ENCODE measurements at regions not wholly inside any gene's neighbourhood (a gene's known extent, or its start where the extent isn't known, plus 50 kb on each side); places are given as distances from the start of the nearest gene placed in this dataset.

DNA sequence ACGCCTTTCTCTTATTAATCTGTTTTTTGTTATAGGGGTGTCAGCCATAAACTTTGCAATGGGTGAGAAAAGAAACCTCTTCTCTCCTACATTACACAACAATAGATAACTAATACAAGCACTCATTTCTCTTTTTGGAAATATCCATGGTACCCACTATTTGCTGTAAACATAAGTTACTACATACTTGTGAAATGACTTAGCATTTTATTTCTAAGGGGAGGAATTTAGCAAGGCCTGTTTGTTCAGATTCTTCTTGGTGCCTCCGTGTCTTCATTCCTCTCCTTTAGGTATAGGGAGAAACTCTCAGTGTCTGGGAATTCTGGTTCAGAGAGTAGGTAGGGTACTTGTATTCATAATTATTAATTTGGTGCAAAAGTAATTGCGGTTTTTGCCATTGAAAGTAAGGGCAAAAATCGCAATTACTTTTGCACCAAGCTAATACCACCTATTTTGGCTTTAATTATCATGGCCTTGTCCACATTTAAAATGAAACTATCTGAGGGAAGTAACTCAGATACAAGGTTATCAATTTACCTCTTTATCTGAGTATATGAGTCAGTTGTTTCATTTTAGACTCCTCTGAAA lies 134.8 kb downstream of the MREG start:
- no peak for DNase-seq (ENCODE audit: extremely low spot score)
- ChIA-PET POLR2A (no interaction called here), CTCF (no interaction called here)
- TF ChIP-seq BHLHE40 (IDR thresholded peaks at IDR 0.05; ENCODE audit: borderline replicate concordance) (no peak), ELF4 (IDR thresholded peaks at IDR 0.05) (peak; percentile 53; the same call in 1 of the 2 replicates), SUZ12 (IDR thresholded peaks at IDR 0.05) (no peak), CTBP1 (IDR thresholded peaks at IDR 0.05; ENCODE audit: borderline replicate concordance) (no peak), FOXA1 (IDR thresholded peaks at IDR 0.05) (no peak)
- TF ChIP-seq, protein P1, sequence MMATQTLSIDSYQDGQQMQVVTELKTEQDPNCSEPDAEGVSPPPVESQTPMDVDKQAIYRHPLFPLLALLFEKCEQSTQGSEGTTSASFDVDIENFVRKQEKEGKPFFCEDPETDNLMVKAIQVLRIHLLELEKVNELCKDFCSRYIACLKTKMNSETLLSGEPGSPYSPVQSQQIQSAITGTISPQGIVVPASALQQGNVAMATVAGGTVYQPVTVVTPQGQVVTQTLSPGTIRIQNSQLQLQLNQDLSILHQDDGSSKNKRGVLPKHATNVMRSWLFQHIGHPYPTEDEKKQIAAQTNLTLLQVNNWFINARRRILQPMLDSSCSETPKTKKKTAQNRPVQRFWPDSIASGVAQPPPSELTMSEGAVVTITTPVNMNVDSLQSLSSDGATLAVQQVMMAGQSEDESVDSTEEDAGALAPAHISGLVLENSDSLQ (IDR thresholded peaks at IDR 0.05) = no peak

DNA sequence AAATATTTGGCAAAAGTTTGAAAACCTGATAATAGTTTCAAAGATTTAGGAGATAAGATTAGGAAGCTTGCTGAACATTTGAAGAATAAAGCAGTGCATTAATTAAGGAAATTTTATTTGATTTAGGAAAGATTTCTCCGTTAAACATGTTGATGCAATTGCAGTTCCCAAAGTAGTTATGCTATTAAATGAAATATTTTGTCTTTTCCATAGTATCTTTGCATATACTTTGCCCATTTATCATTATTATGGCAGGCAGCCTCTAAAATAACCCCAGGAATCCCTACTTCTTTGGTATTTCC lies 136.5 kb downstream of the MREG start:
- DNase-seq (ENCODE audit: extremely low spot score) = no peak
- POLR2A ChIA-PET = interaction anchor here (0.6 kb wide), 1 partner anchor 36 kb away, joined by 3 read pairs; no protein-coding TSS in a partner anchor
- TF ChIP-seq, protein P1 (IDR thresholded peaks at IDR 0.05) = no peak
- no peak for TF ChIP-seq SUZ12 (IDR thresholded peaks at IDR 0.05)
- TF ChIP-seq BHLHE40 (IDR thresholded peaks at IDR 0.05; ENCODE audit: borderline replicate concordance) = no peak
- TF ChIP-seq TARDBP (IDR thresholded peaks at IDR 0.05) = no peak
- no peak for TF ChIP-seq HDGF (IDR thresholded peaks at IDR 0.05; ENCODE audit: borderline replicate concordance)
- no peak for TF ChIP-seq CTBP1 (IDR thresholded peaks at IDR 0.05; ENCODE audit: borderline replicate concordance)
- TF ChIP-seq FOXM1 (IDR thresholded peaks at IDR 0.05; ENCODE audit: borderline replicate concordance) = no peak
- no peak for TF ChIP-seq FOXK2 (IDR thresholded peaks at IDR 0.05)
- no peak for TF ChIP-seq LEF1 (IDR thresholded peaks at IDR 0.05; ENCODE audit: borderline replicate concordance)
- no peak for TF ChIP-seq SP1 (IDR thresholded peaks at IDR 0.05)
- TF ChIP-seq NFRKB (IDR thresholded peaks at IDR 0.05) = no peak
- no peak for TF ChIP-seq FOXA1 (IDR thresholded peaks at IDR 0.05)
- no peak for TF ChIP-seq ARNT (IDR thresholded peaks at IDR 0.05)
- no peak for TF ChIP-seq ELF4 (IDR thresholded peaks at IDR 0.05)
- TF ChIP-seq ZNF384 (IDR thresholded peaks at IDR 0.05) = no peak
- no peak for TF ChIP-seq L3MBTL2 (conservative IDR thresholded peaks at IDR 0.05)
- CTCF ChIA-PET = interaction anchor here (0.6 kb wide), 1 partner anchor 44 kb away, joined by 3 read pairs; no protein-coding TSS in a partner anchor

- no peak for DNase-seq (ENCODE audit: extremely low spot score)
- no peak for TF ChIP-seq HDGF (IDR thresholded peaks at IDR 0.05; ENCODE audit: borderline replicate concordance)
- TF ChIP-seq FOXM1 (IDR thresholded peaks at IDR 0.05; ENCODE audit: borderline replicate concordance) = no peak
- no peak for TF ChIP-seq SP1 (IDR thresholded peaks at IDR 0.05)
- TF ChIP-seq ELF4 (IDR thresholded peaks at IDR 0.05) = no peak
- TF ChIP-seq ZNF384 (IDR thresholded peaks at IDR 0.05) = no peak
- ChIA-PET CTCF (interaction anchor here (0.6 kb wide), 1 partner anchor 45 kb away, joined by 3 read pairs; no protein-coding TSS in a partner anchor), POLR2A (interaction anchor here (0.6 kb wide), 1 partner anchor 36 kb away, joined by 3 read pairs; no protein-coding TSS in a partner anchor)
Measured at GRCh38 chr2:215876139-215876936, 137.0 kb downstream of the MREG start.

- POLR2A ChIA-PET = no interaction called here
- CTCF ChIA-PET = no interaction called here
- no peak for TF ChIP-seq TARDBP (IDR thresholded peaks at IDR 0.05)
- TF ChIP-seq ARNT (IDR thresholded peaks at IDR 0.05) = no peak
- no peak for TF ChIP-seq SP1 (IDR thresholded peaks at IDR 0.05)
- no peak for TF ChIP-seq FOXM1 (IDR thresholded peaks at IDR 0.05; ENCODE audit: borderline replicate concordance)
- TF ChIP-seq ZNF384 (IDR thresholded peaks at IDR 0.05) = no peak
- TF ChIP-seq FOXK2 (IDR thresholded peaks at IDR 0.05) = no peak
- TF ChIP-seq NFRKB (IDR thresholded peaks at IDR 0.05) = no peak
- TF ChIP-seq FOXA1 (IDR thresholded peaks at IDR 0.05) = no peak
- no peak for TF ChIP-seq BHLHE40 (IDR thresholded peaks at IDR 0.05; ENCODE audit: borderline replicate concordance)
- no peak for TF ChIP-seq LEF1 (IDR thresholded peaks at IDR 0.05; ENCODE audit: borderline replicate concordance)
- TF ChIP-seq L3MBTL2 (conservative IDR thresholded peaks at IDR 0.05) = no peak
- TF ChIP-seq CTBP1 (IDR thresholded peaks at IDR 0.05; ENCODE audit: borderline replicate concordance) = no peak
- TF ChIP-seq HDGF (IDR thresholded peaks at IDR 0.05; ENCODE audit: borderline replicate concordance) = no peak
- TF ChIP-seq, protein P1 (IDR thresholded peaks at IDR 0.05) = no peak
- no peak for TF ChIP-seq ELF4 (IDR thresholded peaks at IDR 0.05)
- TF ChIP-seq SUZ12 (IDR thresholded peaks at IDR 0.05) = no peak
- no peak for DNase-seq (ENCODE audit: extremely low spot score)
Measured at GRCh38 chr2:215874418-215874817, 138.9 kb downstream of the MREG start.

DNA sequence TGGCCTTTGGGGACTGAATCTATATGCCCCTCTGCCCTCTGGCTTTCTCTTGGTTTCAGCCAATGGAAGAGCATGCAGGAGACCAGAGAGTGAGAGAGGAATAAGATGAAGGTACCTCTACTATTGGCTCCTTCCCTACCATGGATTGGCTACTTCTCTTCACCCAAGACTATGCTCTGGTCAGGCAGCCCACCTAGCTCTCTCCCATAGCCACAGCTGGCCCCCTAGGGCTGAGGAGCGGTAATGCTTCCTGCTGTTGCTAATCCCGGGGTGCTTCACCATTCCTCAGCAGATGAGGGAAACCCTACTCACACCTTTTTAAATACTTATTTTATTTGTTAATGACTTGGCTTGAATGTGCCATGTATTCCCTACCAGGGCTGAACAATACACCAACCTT lies 142.4 kb downstream of the MREG start:
- ChIA-PET CTCF (interaction anchor here (0.6 kb wide), 1 partner anchor 160 kb away, joined by 4 read pairs; no protein-coding TSS in a partner anchor), POLR2A (no interaction called here)
- TF ChIP-seq FOXK2 (IDR thresholded peaks at IDR 0.05) = no peak
- TF ChIP-seq CTBP1 (IDR thresholded peaks at IDR 0.05; ENCODE audit: borderline replicate concordance) = no peak
- no peak for TF ChIP-seq LEF1 (IDR thresholded peaks at IDR 0.05; ENCODE audit: borderline replicate concordance)
- TF ChIP-seq, protein P1 (IDR thresholded peaks at IDR 0.05) = no peak
- TF ChIP-seq BHLHE40 (IDR thresholded peaks at IDR 0.05; ENCODE audit: borderline replicate concordance) = no peak
- TF ChIP-seq L3MBTL2 (conservative IDR thresholded peaks at IDR 0.05) = no peak
- TF ChIP-seq TARDBP (IDR thresholded peaks at IDR 0.05) = no peak
- no peak for TF ChIP-seq SP1 (IDR thresholded peaks at IDR 0.05)
- no peak for TF ChIP-seq HDGF (IDR thresholded peaks at IDR 0.05; ENCODE audit: borderline replicate concordance)
- TF ChIP-seq ZNF384 (IDR thresholded peaks at IDR 0.05) = no peak
- TF ChIP-seq ARNT (IDR thresholded peaks at IDR 0.05) = no peak
- no peak for TF ChIP-seq FOXM1 (IDR thresholded peaks at IDR 0.05; ENCODE audit: borderline replicate concordance)
- TF ChIP-seq NFRKB (IDR thresholded peaks at IDR 0.05) = no peak
- TF ChIP-seq FOXA1 (IDR thresholded peaks at IDR 0.05) = no peak
- no peak for TF ChIP-seq ELF4 (IDR thresholded peaks at IDR 0.05)
- no peak for TF ChIP-seq SUZ12 (IDR thresholded peaks at IDR 0.05)
- DNase-seq (ENCODE audit: extremely low spot score) = peak; percentile 39

Data from HEK293T (cell line).